GM21717 (cell line): ENCODE measurements at regions not wholly inside any gene's neighbourhood (a gene's known extent, or its start where the extent isn't known, plus 50 kb on each side); places are given as distances from the start of the nearest gene placed in this dataset.

Experiments
- ATAC-seq: cut with Tn5 transposase; IDR thresholded peaks from one replicate; pipeline ENCODE4 v1.9.1; 2021; ENCODE audit warnings: mild to moderate bottlenecking, moderate library complexity; ENCODE audit not compliant: unreplicated experiment

DNA sequence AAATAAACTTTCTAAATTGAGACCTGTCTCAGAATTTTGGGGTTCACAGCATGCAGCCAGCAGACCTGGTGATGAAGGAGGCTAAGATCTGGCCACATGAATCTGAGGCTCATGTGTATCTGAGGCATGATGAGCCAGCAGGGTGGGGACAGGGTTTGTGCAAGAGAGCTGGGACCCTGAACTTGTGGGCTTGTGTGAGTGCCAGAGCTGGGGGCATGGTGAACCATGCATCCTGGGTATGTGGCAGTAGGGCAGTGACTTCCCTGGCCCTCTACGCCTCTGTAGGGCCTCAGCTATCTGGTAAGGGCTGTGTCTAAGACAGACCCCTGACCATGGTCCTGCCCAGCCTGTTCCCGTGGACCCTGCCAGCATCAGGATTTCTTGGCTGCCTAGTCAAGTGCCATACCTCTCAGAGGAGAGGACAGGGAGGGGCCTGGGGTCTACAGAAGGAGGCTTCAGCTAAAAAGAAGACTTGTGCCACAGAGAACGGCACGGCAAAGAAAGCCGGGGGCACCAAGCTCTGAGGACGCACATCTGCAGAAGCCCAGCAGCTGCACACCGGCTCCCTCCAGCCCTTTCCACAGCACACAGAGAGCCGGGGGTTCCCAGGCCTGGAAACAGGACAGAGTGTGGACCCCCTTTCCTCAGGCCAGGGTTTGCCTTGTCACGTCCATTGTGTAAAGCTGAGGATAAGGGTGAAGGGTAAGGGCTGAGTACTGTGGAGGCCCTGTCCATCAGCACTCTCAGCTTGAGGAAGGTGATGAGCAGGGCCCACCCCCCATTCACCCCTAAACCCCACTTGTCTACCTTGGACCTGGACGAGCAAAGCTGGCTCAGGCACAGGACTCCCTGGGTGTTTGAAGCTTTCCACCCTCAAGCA is 130.1 kb downstream of the MRPL36 start:
- no peak for ATAC-seq

DNA sequence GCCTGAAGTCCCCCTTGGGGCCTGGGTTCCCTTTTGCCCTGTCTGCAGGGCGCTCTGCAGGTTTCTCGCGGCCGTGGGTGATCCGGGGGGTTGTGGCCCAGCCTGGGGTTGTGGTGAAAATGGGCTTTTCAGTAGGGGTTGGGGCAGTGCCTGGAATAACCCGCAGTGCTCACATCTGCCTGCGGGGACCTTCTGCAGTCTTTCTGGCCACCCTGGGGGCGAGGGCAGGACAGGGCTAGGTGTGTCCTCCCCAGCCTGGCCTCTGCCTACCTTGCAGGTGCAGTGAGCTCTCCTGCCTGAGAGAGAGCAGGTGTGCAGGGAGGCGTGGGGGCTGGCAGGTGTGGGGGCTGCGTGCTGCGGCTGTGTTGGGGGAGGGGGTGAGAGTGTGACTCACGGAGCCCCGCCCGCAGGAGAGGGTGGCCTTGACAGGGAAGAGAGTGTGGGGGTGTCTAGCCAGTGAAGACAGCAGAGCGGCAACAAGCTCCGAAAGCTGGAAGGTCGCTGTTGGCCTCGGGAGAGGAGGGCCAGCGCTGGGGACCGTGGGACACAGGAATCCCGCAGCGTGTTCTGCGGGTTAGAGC is 131.4 kb downstream of the MRPL36 start:
- ATAC-seq, result no peak

DNA sequence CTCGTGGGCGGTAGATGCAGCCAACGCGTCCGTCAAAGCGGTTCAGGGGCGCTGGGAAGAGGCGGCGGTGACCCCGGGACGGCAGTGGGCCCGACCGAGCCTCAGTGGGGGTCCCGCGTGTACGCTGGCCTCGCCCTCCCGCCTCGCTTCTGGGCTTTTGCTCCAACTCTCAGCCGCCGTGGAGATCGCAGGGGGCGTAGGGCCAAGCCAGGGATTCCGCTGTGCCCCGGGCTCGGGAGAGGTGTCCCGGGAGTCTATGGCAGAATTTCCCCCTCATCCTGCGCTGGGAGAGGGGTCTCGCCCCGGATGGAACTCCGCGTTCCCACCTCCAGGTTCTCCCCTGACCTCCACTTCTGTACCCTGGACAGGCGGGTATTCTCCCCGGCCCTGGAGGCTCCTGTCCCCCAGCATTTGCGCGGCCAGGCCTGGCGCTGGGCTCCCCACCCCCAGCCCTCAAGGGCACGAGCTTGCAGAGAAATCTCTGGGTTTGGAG is 131.9 kb downstream of the MRPL36 start:
- ATAC-seq, result no peak

DNA sequence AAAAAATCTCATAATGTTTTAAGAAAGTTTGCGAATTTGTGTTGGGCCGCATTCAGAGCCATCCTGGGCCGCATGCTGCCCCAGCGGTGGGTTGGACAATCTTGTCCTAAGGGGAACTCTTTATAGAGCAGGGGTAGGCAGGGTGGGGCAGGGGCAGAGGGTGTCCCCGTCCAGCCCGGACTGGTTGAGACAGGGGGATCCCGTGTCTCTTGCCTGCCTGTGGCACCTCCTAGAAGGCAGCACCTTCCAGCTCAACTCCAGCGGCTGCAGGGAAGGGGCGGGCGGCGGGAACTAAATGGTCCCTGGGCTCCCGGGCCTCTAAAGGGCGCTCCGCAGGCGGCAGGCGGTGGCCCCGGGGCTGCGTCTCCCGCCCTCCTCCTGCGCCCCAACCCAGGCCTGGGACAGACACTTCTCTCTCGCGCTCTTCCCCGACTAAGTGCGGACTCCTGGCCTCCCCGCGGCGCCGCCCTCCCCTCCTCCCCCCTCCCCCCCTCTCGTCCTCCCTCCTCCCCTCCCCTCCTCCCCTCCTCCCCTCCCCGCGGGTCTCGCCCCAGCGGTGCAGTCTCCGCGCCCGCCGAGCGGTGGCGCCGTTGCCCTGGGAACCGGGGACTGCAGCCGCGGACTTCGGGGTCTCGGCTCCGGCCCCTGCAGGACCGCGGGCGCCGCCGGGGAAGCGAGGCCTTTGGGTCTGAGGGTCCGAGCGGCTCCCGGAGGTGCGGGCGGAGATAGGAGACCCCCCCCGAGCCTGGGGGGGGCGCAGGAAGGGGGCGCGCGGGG is 132.6 kb downstream of the MRPL36 start:
- no peak for ATAC-seq

DNA sequence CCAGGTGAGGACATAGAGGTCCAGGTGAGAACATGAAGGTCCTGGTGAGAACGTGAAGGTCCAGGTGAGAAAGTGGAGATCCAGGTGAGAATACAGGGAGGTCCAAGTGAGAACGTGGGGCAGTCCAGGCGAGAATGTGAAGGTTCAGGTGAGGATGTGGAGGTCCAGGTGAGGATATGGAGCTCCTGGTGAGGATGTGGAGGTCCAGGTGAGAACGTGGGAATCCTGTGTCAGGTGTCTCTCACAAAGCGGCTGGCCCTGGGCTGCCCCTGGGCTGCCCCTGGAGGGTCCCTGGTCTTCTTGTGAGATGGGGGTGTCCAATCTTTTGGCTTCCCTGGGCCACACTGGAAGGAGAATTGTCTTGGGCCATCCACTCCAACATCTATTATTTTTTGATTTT is 133.4 kb downstream of the MRPL36 start:
- no peak for ATAC-seq

DNA sequence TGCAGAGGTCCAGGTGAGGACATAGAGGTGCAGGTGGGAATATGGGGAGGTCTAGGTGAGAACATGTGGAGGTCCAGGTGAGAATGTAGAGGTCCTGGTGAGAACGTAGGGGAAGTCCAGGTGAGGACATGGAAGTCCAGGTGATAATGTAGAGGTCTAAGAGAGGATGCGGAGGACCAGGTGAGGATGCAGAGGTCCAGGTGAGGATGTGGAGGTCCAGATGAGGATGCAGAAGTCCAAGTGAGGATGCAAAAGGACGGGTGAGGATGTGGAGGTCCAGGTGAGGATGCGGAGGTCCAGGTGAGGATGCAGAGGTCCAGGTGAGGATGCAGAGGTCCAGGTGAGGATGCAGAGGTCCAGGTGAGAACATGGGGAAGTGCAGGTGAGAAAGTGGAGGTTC is 133.8 kb downstream of the MRPL36 start:
- ATAC-seq, result no peak

DNA sequence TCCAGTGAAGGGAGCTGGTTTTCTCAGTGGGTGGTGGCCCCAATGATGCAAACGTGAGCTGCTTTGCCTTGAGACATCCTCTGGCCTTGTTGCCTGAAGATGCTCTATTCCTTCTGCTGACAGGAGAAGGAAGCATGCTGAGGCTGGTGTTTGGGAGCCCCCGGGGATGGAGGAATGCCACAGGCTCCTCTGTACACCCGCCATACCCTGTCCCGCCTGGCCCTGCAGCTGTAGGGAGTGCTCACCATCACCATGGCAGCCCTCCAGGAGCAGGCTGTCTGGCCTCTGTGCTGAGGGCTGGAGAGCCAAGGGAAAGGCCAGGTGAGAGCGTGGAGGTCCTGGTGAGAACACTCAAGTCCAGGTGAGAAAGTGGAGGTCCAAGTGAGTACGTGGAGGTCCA is 134.4 kb downstream of the MRPL36 start:
- no peak for ATAC-seq

DNA sequence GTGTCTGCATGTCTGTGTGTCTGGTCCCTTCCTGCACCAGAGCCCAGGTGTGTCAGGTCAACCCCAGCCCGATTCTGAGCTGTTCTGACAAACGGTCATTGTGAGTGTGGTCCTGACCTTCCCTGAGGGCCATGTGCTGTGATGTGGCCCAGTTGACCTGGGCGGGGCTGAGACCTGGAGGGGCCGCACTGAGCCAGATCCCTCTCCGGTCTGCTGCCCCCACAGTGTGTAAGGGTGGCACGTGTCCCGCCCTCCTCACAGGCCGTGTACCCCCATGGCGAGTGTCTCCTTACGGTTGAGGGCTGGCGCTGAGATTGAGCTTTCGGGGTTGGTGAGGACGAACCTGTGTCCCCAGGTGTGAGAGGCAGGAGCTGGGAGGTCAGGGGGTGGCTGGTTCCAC is 136.5 kb downstream of the MRPL36 start:
- ATAC-seq, result no peak

DNA sequence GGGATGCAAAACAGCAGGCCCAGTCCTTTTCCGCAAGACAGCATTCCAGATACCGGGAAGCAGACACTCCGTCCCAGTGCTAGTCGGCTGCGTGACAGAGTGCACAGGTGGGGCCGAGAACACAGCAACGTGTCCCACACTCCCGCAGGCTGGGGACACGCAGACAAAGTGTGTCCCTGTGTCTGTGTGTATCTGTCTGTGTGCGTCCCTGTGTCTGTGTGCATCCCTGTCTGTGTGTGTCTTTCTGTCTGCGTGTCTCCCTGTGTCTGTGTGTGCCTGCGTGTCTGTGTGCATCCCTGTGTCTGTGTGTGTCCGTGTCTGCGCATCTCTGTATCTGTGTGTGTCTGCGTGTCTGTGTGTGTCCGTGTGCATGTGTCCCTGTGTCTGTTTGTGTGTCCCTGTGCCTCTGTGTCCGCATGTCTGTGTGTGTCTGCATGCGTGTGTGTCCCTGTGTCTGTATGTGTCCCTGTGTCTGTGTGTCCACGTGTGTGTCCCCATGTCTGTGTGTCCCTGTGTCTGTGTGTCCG is 137.0 kb downstream of the MRPL36 start:
- ATAC-seq, result no peak

DNA sequence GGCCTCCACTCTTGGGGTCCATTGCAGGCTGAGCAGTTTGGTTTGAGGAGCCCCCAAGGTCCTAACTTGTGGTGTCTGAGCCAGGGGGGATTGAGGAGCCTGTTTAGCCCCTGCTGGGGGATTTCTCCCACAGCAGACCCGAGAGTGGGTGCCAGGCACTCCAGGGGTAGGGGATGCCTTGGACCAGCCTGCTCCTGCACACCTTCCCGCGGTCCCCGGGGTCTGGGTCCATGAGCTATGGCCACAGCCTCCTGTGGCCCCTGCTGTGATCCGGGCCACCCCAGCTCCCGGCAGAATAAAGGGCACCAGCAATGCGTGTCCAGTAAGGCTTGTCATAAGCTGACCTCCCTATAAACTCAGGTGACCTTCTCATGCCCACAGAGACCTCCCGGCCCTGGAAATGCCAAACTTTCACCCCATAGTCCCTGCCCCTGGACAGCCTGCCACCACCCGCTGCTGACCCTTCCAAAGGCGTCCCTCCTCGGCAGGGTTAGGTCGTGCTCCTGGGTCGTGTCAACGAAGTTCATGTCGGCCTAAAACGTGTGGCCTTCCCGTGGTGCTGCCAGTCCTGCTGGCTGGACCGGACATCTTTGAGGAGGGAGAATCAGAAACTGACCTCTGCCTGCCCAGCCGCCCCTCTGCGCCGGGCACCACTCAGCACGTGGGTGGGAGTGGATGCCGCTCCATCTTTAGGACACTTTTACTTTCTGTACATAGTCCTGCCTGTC is 137.6 kb downstream of the MRPL36 start:
- no peak for ATAC-seq

DNA sequence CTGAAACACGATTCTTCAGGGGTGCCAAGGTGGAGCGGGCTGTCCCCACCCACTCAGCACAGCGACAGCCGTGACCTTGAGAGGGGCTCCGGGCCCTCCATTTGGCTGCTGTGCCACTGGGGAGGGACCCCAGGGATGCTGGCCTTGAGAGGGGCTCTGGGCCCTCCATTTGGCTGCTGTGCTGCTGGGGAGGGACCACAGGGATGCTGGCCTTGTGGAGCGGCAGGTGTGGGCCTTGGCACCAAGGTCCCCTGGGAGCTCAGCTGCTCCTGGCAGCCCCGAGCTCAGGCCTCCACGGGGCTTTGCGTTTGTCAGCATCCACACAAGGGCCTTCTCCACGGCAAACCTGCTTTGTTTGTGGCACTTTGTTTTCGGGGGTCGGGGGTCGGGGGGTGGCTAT is 137.6 kb upstream of the LPCAT1 start:
- no peak for ATAC-seq

DNA sequence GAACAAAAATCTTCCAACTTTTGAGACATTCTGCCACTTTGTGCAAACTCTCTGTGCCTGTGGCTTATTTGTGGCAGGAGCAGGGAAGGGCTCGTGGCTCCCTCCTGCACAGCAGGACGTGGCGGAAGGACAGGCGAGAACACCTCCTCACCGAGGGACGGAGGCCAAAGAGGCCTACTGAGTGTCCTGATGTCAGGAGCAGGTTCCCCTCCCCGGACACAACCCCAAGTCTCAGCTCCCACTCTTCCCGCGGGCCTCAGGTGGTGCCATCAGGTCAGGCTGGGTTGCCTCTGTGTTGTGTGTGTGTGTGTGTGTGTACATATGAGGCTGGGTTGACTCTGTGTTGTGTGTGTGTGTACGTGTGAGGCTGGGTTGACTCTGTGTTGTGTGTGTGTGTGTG is 136.8 kb upstream of the LPCAT1 start:
- no peak for ATAC-seq

DNA sequence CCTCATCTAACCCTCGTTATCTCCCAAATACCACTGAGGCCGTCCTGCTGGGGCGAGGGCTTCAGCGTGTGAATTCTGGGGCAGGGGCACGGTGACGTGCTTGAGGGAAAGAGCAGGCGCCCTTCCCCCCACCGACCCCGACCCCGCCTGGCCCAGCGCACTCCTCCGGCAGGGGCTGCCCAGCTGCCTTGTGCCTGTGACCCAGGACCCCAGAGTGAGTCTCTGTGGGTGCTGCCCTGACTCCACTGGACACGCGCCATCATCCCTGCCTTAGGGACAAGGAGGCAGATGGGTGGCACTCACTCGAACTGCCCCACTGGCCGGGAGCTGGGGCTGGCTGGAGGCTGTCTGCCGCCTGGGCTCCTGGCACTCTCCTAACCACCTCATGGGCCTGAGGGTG is 136.2 kb upstream of the LPCAT1 start:
- no peak for ATAC-seq

DNA sequence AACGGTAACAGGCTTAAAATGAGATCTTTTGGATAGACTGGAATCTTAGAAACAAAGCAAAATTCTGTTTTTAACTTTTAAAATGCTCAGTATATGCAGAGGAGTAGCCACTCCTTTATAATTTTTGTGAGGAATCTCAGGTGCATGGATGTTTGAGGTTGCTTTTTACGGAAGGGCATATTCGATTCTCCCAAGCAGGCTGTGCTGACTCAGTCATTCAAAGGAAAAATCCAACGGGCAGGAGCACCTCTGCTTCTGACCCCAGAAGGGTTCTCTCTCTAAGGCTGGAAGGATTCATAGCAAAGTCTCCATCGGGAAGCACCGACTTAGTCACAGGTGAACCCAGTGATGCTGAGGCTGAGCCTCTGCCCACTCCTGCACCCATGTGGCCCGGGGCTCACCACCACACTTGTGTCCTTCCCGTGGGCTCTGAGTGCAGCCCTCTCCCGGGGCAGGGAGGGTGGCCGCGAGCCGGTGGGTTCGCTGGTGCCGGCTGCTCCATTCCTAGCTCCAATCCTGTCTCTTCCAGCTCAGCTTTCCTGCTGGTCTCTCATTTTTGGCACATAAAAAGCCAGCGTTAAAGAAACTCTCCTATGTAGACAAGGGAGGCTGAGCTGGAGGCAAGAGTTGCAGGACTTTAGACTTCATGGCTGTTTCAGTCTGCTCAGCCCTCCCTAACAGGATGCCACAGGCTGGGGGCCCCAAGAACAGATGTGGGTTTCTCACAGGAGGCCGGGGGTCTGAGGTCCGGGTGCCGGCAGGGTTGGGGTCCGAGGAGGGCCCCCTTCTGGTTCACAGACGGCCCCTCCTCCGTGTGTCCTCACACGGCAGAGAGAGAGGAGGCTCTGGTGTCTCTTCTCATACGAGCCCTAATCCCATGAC is 135.6 kb upstream of the LPCAT1 start:
- ATAC-seq, result no peak

DNA sequence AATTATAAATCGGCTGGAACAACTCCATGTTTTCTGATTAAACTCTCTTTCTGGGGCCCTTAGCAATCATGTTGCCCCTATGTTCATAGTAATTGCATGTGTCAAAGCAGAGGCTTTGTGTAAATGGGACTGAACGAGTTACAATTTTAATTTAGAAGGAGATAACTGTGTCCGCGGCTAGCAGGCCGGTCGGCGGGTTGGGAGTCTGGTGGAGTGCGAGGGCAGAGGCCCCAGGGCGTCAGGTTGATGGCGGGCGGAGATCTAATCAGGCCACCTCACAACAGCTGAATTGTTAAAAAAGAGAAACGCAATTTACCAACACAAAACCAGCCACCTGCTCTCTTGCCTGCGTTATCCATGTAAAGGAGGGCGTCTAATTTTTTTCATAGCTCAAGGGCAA is 134.9 kb upstream of the LPCAT1 start:
- no peak for ATAC-seq

DNA sequence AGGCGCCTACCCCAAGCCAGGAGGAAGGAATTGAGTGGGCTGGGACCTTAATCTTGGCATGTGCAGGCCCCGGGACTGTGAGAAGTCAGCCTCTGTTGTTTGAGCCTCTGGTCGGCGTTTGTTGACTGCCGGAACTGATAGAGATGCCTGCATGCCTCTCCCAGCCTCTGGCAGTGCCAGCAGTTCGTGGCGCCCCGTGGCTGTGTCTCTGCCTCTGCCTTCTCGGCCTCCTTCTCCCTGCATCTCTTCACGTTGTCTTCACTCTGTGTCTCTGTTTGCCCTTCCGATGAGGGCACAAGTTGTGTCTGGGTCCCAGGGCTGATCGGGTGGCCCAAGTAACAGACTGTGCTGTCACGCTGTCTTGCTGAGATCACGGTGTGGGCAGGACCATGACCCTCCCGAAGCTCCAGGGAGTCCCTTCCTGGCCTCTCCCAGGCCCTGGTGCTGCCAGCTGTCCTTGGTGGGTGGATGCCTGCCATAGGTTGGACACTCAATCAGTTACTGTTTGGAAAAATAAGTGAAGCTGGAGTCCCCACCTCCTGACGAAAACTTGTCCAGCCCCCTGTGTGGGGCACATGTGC is 133.5 kb upstream of the LPCAT1 start:
- no peak for ATAC-seq

DNA sequence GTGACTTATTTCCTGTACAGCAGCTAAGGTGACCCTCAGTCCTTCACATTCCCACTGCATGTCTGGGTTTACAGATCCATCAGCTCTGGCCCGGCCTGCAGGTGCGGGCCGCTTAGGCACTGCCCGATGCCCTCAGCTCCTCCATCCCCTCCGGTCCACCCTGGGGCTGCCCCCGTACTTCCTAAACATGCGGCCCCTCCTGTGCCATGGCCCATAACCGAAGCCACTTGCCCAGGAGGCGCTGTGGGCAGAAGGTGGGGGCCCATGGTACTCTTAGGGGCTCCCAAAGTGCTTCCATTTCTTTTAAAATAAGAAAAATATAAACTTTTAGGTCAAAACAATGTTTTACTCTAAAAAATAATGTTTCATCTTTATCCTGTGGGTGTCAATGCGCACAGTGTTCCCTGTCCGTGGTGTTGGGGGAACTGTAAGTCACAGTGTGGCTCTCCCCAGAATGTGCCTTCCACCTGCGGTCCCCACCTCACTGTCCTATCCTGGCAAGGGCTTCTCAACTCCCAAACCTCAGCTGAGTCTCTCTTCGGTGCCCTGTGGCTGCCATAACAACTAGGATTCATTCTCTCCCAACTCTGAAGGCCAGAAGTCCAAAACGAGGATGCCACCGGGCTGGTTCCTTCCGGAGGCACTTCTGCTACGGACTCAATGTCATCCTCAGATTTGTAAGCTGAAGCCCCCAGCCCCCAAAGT is 132.7 kb upstream of the LPCAT1 start:
- ATAC-seq, result no peak

DNA sequence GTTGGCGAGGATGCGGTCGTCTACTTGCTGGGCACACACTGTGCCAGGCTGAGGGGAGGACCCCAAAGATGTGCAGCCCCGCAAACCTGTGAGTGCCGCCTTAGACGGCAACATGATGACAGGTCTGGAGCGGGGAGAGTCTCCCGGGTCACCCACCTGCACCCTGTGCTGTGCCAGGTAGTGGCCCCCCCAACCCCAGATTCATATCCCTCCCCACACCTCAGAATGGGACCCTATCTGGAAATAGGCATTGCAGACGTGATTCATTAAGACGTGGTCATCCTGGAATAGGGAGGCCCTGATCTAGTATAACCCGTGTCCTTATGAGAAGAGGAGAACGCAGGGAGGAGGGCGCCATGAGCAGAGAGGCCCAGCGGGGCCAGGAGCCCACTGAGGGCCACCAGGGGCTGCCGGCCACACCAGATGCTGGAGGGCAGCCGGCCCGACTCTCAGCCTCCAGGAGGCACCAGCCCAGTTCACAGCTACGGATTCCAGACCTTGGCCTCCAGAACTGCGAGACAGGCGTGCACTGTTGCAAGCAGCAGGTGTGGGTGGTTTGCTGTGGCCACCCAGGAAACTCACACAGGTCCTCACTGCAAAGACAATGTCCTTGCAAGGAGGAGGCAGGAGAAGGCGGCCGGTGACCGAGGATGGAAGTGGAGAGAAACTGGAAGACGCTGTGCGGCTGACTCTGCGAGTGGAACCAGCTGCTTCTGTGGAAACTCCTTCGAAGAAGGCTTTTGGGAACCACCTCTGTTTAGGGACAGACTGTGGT is 131.9 kb upstream of the LPCAT1 start:
- ATAC-seq, result no peak
